GM12873 (cell line): ENCODE measurements at regions not wholly inside any gene's neighbourhood (a gene's known extent, or its start where the extent isn't known, plus 50 kb on each side); places are given as distances from the start of the nearest gene placed in this dataset.
A peak's percentile ranks its signal among the peaks of the same experiment; 100 is the strongest.

Source experiments
- TF ChIP-seq, protein P1 (sequence below): IDR thresholded peaks from 2 replicates; pipeline ENCODE4 v1.5.1; 2012; ENCODE audit warnings: low read depth, mild to moderate bottlenecking, moderate library complexity, low read length, control low read depth; ENCODE audit not compliant: insufficient read depth; ENCODE audit errors: missing control alignments

DNA sequence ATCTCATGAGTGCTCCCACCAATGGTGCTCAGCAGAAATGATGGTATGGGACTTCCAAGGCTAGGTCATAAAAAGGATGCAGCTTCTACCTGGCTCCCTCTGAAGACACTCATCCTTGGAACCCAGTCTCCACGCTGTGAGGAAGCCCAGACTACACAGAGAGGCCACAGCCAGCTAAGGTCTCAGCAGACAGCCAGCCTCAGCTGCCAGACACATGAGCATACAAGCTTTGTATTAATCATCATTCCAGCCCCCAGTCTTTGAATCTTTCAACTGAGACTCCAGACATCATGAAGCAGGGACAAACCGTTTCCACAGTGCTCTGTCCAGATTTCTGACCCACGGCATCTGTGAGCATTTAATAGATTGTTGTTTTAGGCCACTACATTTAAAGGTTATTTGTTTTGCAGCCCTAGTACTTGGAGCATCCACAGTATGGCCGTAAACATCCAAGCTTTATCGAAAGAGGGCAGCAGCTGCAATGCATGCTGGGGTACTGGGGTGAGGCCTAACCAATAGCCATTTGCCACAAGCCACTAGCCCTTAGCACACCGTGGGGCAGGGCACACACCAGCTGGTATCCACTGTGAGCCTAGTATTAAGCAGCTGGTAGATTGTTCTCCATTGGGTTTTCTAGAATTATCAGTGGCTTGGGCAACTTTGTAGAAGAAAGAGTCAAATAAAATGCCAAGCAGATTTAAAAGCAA lies 449.1 kb downstream of the BCOR start:
- TF ChIP-seq, protein P1, sequence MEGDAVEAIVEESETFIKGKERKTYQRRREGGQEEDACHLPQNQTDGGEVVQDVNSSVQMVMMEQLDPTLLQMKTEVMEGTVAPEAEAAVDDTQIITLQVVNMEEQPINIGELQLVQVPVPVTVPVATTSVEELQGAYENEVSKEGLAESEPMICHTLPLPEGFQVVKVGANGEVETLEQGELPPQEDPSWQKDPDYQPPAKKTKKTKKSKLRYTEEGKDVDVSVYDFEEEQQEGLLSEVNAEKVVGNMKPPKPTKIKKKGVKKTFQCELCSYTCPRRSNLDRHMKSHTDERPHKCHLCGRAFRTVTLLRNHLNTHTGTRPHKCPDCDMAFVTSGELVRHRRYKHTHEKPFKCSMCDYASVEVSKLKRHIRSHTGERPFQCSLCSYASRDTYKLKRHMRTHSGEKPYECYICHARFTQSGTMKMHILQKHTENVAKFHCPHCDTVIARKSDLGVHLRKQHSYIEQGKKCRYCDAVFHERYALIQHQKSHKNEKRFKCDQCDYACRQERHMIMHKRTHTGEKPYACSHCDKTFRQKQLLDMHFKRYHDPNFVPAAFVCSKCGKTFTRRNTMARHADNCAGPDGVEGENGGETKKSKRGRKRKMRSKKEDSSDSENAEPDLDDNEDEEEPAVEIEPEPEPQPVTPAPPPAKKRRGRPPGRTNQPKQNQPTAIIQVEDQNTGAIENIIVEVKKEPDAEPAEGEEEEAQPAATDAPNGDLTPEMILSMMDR, result no peak

DNA sequence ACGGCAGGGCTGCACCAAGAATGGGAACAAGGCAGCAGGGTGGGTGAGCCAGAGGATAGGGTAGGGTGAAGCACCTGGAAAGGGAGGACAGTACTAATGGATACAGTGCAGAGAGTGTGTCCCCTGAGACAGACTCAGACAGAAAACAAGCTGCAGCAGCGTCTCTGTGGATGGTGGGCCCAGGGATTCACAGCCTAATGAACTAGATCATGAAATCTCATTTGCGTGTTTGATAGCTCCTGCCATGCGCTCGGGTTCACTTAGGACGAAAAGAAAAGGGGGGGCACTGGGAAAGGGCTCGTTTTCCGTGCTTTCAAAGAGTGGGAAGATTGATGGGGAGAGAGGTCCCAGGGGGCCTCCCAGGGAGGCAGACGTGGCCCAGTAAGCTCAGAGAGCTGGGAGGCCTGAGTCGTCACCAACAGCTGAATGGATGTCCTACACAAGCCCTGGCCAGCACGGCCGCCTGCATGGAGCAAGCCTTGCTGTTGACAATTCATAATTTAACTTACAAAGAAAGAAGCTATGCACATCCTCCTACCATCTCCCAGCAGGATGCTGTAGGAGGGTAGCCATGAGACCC lies 446.9 kb downstream of the BCOR start:
- TF ChIP-seq, protein P1, result no peak

DNA sequence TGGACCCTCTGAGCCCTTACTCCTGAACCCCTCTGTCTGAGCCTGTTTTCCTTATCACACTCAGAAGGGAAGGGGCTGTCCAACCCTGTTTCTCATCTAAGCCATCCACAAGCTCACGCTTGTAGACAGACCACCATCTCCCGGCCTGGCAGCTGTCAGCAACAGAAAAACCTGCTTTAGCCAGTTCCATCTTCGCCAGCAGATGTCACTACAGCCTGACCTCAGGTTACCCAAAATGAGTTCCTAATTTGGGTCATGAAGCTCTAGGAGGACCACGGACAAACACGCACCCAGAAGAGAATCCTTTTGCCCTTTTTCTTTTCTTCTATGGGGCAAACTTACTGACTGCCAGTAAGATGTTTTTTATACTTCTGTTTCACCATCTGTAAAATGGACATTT lies 445.4 kb downstream of the BCOR start:
- TF ChIP-seq, protein P1, result peak; percentile 61

DNA sequence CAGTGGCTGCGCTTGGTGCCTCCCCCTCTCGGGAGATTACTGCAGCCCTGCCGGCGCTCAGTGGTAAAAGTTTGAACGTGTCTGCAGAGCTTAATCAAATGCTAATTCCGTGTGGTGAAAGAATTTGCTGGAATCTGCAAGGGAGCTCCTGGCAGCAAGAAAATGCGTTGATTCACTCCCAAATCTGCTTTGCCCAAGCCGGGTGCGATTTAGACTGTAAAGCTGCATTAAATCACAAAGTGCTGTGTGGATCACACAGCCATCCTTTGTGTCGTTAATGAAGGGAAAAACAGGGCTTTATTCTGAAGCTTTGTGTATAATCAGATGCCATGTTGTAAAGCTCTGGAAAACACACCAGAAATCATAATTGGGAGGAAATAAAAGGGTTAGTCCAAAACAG lies 444.1 kb downstream of the BCOR start:
- TF ChIP-seq, protein P1, result no peak

DNA sequence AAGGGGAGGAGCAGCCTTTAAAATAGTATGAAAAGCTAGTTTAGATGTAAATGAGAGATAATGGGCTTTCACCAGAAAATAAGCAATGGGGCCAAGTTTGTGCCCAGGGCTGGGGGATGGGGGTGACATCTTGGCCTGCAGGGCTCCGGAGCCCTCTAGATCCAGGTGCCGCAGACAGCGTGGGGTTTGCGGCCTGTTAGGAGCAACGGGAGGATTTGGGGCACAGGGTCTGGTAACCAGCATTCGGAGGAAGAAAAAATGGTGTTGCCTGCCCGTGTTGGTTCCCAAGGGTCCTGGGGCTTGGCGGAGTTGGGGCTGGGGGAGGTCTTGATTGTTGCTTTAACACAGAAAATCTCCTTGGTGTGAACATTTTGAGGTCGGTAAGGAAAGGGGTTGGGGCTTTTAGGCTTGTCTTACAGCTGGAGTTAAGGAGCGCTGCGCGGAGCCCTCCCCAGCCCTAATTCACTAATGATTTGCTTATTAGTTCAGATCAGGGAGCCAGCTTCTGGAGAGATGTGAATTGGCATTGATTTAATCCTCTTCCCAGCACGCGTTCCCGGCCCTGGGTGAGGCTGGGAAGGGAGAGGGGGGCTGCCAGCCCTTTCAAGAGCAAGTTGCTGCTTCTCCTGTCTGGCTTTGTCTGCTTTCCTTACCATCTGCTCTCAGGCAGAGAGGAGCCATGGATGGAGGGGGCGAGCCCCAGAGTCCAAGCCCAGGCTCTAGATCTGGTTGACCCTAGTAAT lies 443.4 kb downstream of the BCOR start:
- TF ChIP-seq, protein P1, result no peak

DNA sequence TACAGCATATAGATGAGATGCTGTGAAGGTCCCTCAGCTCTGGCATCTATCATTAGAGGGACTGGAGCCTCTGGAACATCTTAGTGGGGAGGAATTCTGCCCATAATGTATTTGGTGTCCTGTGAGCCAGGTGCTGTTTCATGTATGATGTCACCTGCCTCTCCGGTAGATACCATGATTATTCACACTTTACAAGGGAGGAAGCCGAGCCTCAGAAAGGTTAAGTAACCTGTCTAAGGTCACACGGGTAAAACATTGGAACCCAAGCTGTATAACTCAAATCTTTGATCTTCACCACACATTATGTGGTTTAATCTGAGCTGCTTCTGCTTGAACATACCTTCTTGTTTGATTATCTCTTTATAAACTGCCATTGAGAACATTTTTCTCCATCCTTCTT lies 442.8 kb downstream of the BCOR start:
- TF ChIP-seq, protein P1, result no peak
